Endothelial cell of umbilical vein (primary cell): ENCODE measurements at regions not wholly inside any gene's neighbourhood (a gene's known extent, or its start where the extent isn't known, plus 50 kb on each side); places are given as distances from the start of the nearest gene placed in this dataset.

Experiments used
- BruUV-seq: library from RNA; stranded (reverse); fragments of 400-500 nt; replicated peaks from 2 replicates; lab custom pipeline; 2021; lab: Mats Ljungman, UMichigan
- CTCF ChIA-PET: fragments of 300-600, 350-600 bp; sonication (Branson Sonifier 250); formaldehyde crosslinking; loops from one replicate; lab custom pipeline; 2021; ENCODE audit warnings: antibody characterized with exemption, inconsistent platforms; lab: Charles Lee
- POLR2A ChIA-PET: fragments of 300-600, 350-600 bp; sonication (Branson Sonifier 250); formaldehyde crosslinking; loops from one replicate; lab custom pipeline; 2021; ENCODE audit warnings: antibody characterized with exemption, inconsistent platforms; lab: Charles Lee
- DNase-seq: peaks from one replicate; pipeline ENCODE4 v3.0.0-alpha.2; 2011; ENCODE audit warnings: low read depth, low spot score
- FAIRE-seq: peaks from 2 replicates; lab custom pipeline; 2011; peaks lifted over from hg19 to GRCh38; lab: Jason Lieb, UNC
- H2AFZ ChIP-seq: 2 replicates; pipeline ENCODE4 v1.6.0; 2012; ENCODE audit warnings: low read depth, low read length, control low read depth, inconsistent platforms
- H3K27ac ChIP-seq: 2 replicates; pipeline ENCODE4 v1.5.1; 2011; ENCODE audit warnings: low read depth, mild to moderate bottlenecking, control low read depth, low read length, moderate library complexity; ENCODE audit not compliant: insufficient read depth
- H3K27me3 ChIP-seq, 2 experiments: 2 replicates each; pipeline versions ENCODE4 v1.6.0 to v1.6.1; 2011; ENCODE audit warnings: low read length in 2 of 2, mixed read lengths in 1 of 2; ENCODE audit not compliant: control insufficient read depth in 2 of 2, insufficient read depth in 2 of 2
- H3K36me3 ChIP-seq, 2 experiments: 2 replicates in 1 of 2; 3 replicates in 1 of 2; pipeline ENCODE4 v1.5.1; 2011; ENCODE audit warnings: low read length in 2 of 2, mild to moderate bottlenecking in 1 of 2, moderate library complexity in 1 of 2; ENCODE audit not compliant: control insufficient read depth in 2 of 2, insufficient read depth in 2 of 2; ENCODE audit errors: extremely low read depth in 1 of 2
- H3K4me1 ChIP-seq: 3 replicates; pipeline ENCODE4 v1.5.1; 2011; ENCODE audit warnings: mild to moderate bottlenecking, low read length; ENCODE audit not compliant: control insufficient read depth, insufficient read depth; ENCODE audit errors: extremely low read depth
- H3K4me2 ChIP-seq: 2 replicates; pipeline ENCODE4 v1.6.1; 2011; ENCODE audit warnings: low read length, control low read depth, mixed read lengths; ENCODE audit not compliant: insufficient read depth
- H3K4me3 ChIP-seq, 3 experiments: fragments of 200-600 bp in 1 of 3; sonication (generic), shearing (Covaris generic) in 1 of 3; replicated peaks in 1 of 3; 2 replicates each; pipeline ENCODE4 v1.5.1; 2011 to 2016; ENCODE audit warnings: control low read depth in 3 of 3, low read length in 3 of 3, mild to moderate bottlenecking in 2 of 3, inconsistent platforms in 1 of 3, low read depth in 1 of 3, moderate library complexity in 1 of 3; ENCODE audit not compliant: insufficient read depth in 1 of 3
- H3K79me2 ChIP-seq: 2 replicates; pipeline ENCODE4 v1.6.0; 2012; ENCODE audit warnings: low read length, inconsistent platforms; ENCODE audit not compliant: control insufficient read depth, insufficient read depth
- H3K9ac ChIP-seq: replicated peaks from 2 replicates; pipeline ENCODE3; 2011; ENCODE audit warnings: low read length, control low read depth; ENCODE audit not compliant: insufficient read depth; ENCODE audit errors: extremely low read depth
- H3K9me1 ChIP-seq: replicated peaks from 3 replicates; pipeline ENCODE4 v1.6.0; 2011; ENCODE audit warnings: mild to moderate bottlenecking, low read length; ENCODE audit not compliant: control insufficient read depth, insufficient read depth; ENCODE audit errors: extremely low read depth
- H3K9me3 ChIP-seq: replicated peaks from 2 replicates; pipeline ENCODE4 v1.5.1; 2012; ENCODE audit warnings: low read length, inconsistent platforms; ENCODE audit not compliant: control insufficient read depth, insufficient read depth
- H4K20me1 ChIP-seq: replicated peaks from 2 replicates; pipeline ENCODE3; 2011; ENCODE audit warnings: mild to moderate bottlenecking, low read length; ENCODE audit not compliant: control insufficient read depth, insufficient read depth; ENCODE audit errors: extremely low read depth
- EZH2 ChIP-seq: IDR thresholded peaks from 2 replicates; pipeline ENCODE4 v1.6.1; 2012; ENCODE audit warnings: borderline replicate concordance, low read depth, mild to moderate bottlenecking, moderate library complexity, low read length, inconsistent platforms; ENCODE audit not compliant: severe bottlenecking
- FOS ChIP-seq: IDR thresholded peaks from 2 replicates; pipeline ENCODE4 v1.6.1; 2011; ENCODE audit warnings: mild to moderate bottlenecking, low read length, moderate library complexity, borderline replicate concordance; ENCODE audit not compliant: insufficient read depth
- GATA2 ChIP-seq: IDR thresholded peaks from 2 replicates; pipeline ENCODE4 v1.7.0; 2011; ENCODE audit warnings: low read depth, mild to moderate bottlenecking, moderate library complexity, mixed read lengths, low read length; ENCODE audit not compliant: insufficient read length, insufficient read depth
- JUN ChIP-seq: IDR thresholded peaks from 2 replicates; pipeline ENCODE4 v1.6.1; 2011; ENCODE audit warnings: borderline replicate concordance, low read depth; ENCODE audit not compliant: insufficient read length, insufficient read depth
- MYC ChIP-seq: IDR thresholded peaks from one replicate; pipeline ENCODE4 v1.6.1; 2011; ENCODE audit warnings: mild to moderate bottlenecking, low read depth, low read length
- POLR2A ChIP-seq: IDR thresholded peaks from 2 replicates; pipeline ENCODE4 v1.6.1; 2012; ENCODE audit warnings: low read depth, mild to moderate bottlenecking, control low read depth, low read length
- POLR2AphosphoS5 ChIP-seq: IDR thresholded peaks from 2 replicates; pipeline ENCODE4 v1.6.1; 2012; ENCODE audit warnings: low read depth, mild to moderate bottlenecking, control low read depth, low read length, moderate library complexity; ENCODE audit not compliant: insufficient read depth
- dilution Hi-C: fragments of 300-500 bp; cut with MboI; formaldehyde crosslinking; loops from one replicate; pipeline ENCODE4 v1.15.0; 2019; ENCODE audit warnings: low sequenced_read_pairs; ENCODE audit not compliant: extremely low pct_ligation_motif_present
- intact Hi-C: fragments of 100-400 bp; cut with micrococcal nuclease; formaldehyde crosslinking; loops from one replicate; pipeline ENCODE4 v1.10.0; 2022
- TF ChIP-seq, protein P1 (sequence below): IDR thresholded peaks from 2 replicates; pipeline ENCODE4 v1.6.1; 2011; ENCODE audit not compliant: insufficient read depth, insufficient read length
- TF ChIP-seq, protein P2 (sequence below), 2 donors: IDR thresholded peaks; 1 replicate in 1 of 2; 2 replicates in 1 of 2; pipeline ENCODE4 v1.5.1; 2011; ENCODE audit warnings: low read length in 2 of 2, mild to moderate bottlenecking in 2 of 2, moderate library complexity in 2 of 2, control low read depth in 1 of 2, inconsistent platforms in 1 of 2, low read depth in 1 of 2; ENCODE audit not compliant: insufficient read depth in 1 of 2; ENCODE audit errors: extremely low read depth in 1 of 2

- no peak for FAIRE-seq
- dilution Hi-C loops (no loop called here), intact Hi-C loops (no loop called here)
- H3K79me2 ChIP-seq = no peaks in the 10 kb centered on the region
- H3K36me3 ChIP-seq = no peaks in the 10 kb centered on the region
- H3K4me3 ChIP-seq = no peak overlapping the region
- CTCF ChIA-PET = no interaction called here
- no peaks in the 10 kb centered on the region for H3K4me1 ChIP-seq
- H3K27me3 ChIP-seq = no peaks in the 10 kb centered on the region
- no peak for TF ChIP-seq JUN
- TF ChIP-seq EZH2 = no peak
- TF ChIP-seq, protein P1, sequence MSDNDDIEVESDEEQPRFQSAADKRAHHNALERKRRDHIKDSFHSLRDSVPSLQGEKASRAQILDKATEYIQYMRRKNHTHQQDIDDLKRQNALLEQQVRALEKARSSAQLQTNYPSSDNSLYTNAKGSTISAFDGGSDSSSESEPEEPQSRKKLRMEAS = no peak
- TF ChIP-seq POLR2A = no peak
- TF ChIP-seq, protein P2, sequence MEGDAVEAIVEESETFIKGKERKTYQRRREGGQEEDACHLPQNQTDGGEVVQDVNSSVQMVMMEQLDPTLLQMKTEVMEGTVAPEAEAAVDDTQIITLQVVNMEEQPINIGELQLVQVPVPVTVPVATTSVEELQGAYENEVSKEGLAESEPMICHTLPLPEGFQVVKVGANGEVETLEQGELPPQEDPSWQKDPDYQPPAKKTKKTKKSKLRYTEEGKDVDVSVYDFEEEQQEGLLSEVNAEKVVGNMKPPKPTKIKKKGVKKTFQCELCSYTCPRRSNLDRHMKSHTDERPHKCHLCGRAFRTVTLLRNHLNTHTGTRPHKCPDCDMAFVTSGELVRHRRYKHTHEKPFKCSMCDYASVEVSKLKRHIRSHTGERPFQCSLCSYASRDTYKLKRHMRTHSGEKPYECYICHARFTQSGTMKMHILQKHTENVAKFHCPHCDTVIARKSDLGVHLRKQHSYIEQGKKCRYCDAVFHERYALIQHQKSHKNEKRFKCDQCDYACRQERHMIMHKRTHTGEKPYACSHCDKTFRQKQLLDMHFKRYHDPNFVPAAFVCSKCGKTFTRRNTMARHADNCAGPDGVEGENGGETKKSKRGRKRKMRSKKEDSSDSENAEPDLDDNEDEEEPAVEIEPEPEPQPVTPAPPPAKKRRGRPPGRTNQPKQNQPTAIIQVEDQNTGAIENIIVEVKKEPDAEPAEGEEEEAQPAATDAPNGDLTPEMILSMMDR (IDR thresholded peaks at IDR 0.05; ENCODE audit: extremely low read depth in 1 of 2, insufficient read depth in 1 of 2, low read depth in 1 of 2, low read length in 2 of 2) = no peak
- TF ChIP-seq MYC = no peak
- no peak for TF ChIP-seq POLR2AphosphoS5
- no peak for TF ChIP-seq GATA2
- no peak for TF ChIP-seq FOS
- no peaks in the 10 kb centered on the region for H3K9me1 ChIP-seq
- H3K9ac ChIP-seq = no peak overlapping the region
- BruUV-seq = no TSS peak
- H3K4me2 ChIP-seq = no peak overlapping the region
- no peak overlapping the region for H3K27ac ChIP-seq
- DNase-seq = no peak
- H3K9me3 ChIP-seq = no peaks in the 10 kb centered on the region
- H2AFZ ChIP-seq = no peak overlapping the region
- POLR2A ChIA-PET = no interaction called here
- no peaks in the 10 kb centered on the region for H4K20me1 ChIP-seq
Measured at GRCh38 chr6:145489583-145489982, 245.7 kb downstream of the EPM2A start.
